CD4-positive, alpha-beta T cell treated with Interleukin-15 for 4 hours (primary cell): ENCODE measurements at regions not wholly inside any gene's neighbourhood (a gene's known extent, or its start where the extent isn't known, plus 50 kb on each side); places are given as distances from the start of the nearest gene placed in this dataset.
"Not testable (repeated sequence)": the region's sequence is repeated elsewhere in the genome, so short reads cannot be mapped to it uniquely, and the experiment has no call there.

Source experiments
- DNase-seq: peaks from one replicate; pipeline ENCODE4 v3.0.0-alpha.2; 2020; ENCODE audit warnings: low spot score

DNA sequence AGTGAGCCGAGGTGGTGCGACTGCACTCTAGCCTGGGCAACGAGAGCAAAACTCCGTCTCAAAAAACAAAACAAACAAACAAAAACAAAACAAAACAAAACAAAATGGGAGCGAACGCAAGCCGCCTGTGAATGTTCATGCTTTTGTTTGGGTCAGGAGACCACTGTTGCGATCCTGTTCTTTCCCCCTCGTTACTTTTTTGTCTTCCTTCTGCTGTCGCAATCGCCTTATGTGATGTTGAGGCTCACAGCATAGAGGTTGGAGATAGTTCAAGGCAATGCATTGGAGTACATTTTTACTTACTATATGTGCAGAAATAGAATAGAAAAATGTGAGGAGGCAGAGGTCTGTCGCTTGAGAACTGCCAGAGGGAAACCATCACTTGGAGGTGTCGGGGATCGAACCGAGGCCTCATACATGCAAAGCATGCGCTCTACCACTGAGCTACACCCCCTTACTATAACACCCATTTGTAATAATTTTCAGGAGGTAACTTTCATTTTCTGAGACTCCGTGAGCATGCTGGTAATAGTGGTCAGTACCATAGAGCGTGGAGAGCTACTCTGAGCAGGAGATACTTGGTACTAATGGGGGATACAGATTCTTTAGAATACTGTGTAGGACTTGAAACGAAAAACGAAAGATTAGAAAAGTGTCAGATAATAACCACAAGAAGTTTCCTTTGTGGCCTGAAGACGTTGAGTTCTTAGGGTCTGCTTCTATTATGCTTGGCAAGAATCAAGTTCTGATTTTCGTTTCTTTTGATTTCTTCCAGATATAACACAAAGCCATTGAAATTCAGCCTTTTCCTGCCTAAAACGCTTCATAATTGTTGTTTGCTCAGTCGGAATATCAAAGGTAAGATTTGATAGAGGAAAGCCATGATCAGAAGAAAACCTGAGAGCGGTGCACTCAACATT is 121.1 kb downstream of the TRIM27 start:
- no peak for DNase-seq

DNA sequence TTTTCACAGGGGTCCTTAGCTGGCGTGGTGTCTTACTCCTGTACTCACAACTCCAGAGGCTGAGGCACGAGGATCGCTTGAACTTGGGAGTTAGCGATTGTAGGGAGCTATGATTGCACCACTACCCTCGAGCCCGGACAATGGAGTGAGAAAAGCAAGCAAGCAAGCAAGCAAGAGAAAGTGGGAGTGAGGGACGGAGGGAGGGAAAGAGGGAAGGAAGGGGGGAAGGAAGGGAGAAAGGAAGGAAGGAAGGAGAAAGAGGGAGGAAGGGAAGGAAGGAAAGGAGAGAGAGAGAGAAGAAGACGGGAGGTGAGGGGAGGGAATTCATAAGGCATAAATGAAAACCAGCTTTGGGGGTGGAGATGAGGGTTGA is 120.5 kb downstream of the TRIM27 start:
- no peak for DNase-seq

- no peak for DNase-seq
These were observed 116.0 kb downstream of the TRIM27 start for GRCh38 chr6:28807682-28808280.

- DNase-seq: no peak
These were observed 115.4 kb downstream of the TRIM27 start for GRCh38 chr6:28808383-28808782.

DNA sequence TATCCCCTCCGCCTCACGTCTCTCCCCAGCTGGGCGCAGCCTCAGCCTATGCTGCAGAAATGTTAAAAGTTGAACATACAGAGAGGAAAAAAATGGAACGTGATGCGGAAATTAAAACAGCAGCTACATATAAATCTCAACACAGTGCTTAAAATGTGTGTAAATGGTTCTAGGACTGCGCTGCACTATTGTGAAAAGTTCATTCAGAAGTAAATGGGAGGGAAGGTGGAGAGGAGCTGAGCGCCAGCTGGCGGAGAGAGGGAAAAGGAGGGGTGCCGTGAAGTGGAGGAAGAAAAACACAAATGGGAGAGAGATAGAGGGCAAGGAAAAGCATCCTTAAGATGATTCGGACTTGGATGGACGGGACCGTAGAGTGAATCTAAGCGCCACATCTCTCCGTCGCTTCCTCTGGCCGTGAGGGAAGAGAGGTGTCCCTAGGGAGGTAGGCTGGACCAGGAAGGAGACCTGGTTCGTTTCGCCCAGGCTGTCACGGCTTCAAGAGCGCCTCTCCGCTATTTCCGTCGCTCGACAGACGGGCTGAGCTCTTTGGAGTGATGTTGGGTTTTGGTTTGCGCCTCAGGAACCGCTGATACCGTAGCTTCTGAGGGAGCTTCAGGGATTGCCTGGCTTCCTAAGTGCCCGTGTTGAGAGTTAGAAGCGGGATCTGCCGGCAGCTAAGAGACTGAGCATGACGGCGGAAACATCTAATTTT is 113.7 kb downstream of the TRIM27 start:
- no peak for DNase-seq

GRCh38 chr6:28810659-28811053 is 113.1 kb downstream of the TRIM27 start:
- no peak for DNase-seq

- DNase-seq: no peak
These were observed 111.9 kb downstream of the TRIM27 start for GRCh38 chr6:28811873-28812272.

DNA sequence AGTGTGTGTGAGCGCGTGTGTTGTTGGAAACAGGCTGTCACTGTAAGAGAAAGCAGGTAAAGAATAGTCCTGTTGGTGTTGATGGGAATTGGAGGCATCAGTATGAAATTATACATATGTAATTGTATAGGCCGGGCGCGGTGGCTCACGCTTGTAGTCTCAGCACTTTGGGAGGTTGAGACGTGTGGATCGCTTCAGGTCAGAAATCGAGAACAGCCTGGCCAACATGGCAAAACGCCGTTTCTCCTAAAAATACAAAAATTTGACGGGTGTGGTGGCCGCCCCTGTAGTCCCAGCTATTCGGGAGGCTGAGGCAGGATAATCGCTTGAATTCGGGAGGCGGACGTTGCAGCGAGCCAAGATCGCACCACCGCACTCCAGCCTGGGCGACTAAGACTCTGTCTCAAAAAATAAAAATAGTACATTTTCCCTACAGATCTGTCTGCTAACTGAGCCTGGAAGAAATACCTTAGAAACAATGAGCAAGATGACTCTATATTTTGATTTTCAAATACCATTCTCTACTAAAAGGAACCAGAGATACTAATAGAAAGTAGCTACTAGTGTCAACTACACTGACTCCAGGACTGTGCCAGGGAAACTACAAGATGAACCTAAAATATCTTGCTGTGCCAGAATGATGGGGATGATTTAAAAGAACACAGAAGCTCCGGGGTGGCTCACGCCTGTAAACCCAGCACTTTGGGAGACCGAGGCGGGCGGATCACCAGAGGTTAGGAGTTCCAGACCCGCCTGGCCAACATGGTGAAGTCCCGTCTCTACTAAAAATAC is 110.8 kb downstream of the TRIM27 start:
- DNase-seq: no peak

- no peak for DNase-seq
These were observed 109.5 kb downstream of the TRIM27 start for GRCh38 chr6:28814032-28814976.

GRCh38 chr6:28816339-28816908 is 107.4 kb downstream of the TRIM27 start:
- no peak for DNase-seq

DNA sequence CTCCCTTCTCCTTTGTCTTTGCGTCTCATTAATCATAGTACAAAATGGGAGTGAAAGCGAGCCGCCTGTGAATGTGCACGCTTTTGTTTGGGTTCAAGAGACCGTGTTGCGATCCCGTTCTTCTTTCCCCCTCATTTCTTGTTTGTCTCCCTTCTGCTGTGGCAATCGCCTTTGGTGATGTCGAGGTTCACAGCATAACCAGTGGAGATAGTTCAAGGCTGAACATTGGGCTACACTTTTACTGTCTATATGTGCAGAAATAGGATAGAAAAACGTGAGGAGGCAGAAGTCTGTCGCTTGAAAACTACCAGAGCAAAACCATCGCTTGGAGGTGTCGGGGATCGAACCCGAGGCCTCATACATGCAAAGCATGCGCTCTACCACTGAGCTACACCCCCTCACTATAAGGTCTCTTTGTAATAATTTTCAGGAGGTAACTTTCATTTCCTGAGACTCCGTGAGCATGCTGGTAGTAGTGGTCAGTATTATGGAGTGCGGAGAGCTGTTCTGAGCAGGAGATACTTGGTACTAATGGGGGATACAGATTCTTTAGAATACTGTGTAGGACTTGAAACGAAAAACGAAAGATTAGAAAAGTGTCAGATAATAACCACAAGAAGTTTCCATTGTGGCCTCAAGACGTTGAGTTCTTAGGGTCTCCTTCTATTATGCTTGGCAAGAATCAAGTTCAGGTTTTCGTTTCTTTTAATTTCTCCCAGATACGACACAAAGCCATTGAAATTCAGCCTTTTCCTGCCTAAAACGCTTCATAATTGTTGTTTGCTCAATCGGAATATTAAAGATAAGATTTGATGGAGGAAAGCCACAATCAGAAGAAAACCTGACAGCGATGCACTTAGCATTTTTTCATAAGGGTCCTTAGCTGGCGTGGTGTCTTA is 106.6 kb downstream of the TRIM27 start:
- no peak for DNase-seq

DNA sequence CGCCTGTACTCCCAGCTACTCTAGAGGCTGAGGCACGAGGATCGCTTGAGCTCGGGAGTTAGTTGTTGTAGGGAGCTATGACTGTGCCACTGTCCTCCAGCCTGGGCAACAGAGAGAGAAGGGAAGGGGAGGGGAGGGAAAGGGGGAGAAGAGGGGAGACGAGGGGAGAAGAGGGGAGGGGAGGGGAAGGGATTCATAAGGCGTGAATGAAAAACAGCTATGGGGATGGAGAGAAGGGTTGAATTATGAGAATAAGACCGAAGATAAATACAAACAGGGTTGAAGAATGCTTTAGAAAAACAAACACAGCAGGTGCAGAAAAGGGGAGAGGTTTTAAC is 106.0 kb downstream of the TRIM27 start:
- DNase-seq: no peak

DNA sequence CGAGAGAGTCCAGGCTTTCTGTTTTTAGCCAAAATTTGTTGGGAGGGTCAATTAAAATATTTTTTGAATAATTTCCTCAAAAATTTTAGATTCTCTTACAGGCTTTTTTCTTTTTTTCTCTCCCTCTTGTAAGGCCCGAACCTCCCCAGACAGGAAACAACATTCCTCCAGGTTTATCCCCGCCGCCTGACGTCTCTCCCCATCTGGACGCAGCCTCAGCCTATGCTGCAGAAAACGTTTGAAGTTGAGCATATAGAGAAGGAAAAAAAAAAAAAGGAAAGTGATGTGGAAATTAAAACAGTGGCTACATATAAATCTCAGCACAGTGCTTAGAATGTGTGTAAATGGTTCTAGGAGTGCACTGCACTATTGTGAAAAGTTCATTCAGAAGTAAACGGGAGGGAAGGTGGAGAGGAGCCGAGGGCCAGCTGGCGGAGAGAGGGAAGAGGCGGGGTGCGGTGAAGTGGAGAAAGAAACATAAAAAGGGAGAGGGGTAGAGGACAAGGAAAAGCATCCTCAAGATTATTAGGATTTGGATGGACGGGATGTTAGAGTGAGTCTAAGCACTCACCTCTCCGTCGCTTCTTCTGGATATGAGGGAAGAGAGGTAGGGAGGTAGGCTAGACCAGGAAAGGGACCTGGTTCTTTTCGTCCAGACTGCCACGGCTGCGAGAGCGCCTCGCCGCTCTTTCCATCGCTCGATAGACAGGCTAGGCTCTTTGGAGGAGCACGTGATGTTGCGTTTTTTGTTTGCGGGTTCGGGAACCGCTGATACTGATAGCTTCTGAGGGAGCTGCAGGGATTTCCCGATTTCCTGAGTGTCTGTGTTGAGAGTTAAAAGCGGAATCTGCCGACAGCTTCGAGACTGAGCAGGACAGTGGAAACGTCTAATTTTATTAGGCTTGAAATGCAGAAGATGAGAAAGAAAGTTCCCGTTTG is 98.7 kb downstream of the TRIM27 start:
- no peak for DNase-seq

GRCh38 chr6:28825732-28826293 is 98.0 kb downstream of the TRIM27 start:
- no peak for DNase-seq

- not testable (repeated sequence) for DNase-seq
These were observed 92.1 kb downstream of the TRIM27 start for GRCh38 chr6:28831683-28832082.

GRCh38 chr6:28836703-28837102 is 87.1 kb downstream of the TRIM27 start:
- DNase-seq: not testable (repeated sequence)

DNA sequence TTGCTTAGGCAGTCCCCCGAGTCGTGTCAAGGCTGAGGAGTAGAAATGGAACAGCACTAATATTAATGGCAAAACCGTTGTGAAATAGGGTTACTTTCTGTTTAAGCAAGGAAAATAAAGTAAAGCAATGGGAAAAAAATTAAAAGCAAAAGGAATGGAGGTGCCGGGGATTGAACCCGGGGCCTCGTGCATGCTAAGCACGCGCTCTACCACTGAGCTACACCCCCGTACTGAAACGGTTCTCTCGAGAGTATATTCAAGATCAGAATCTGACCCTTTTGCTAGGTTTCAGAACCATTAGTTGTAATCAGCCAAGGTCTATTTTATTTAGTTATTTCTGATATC is 85.5 kb downstream of the TRIM27 start:
- DNase-seq: peak; percentile 84
